Epithelial cell of esophagus (primary cell): ENCODE measurements at regions not wholly inside any gene's neighbourhood (a gene's known extent, or its start where the extent isn't known, plus 50 kb on each side); places are given as distances from the start of the nearest gene placed in this dataset.

Experiments
- DNase-seq: peaks from one replicate; pipeline ENCODE4 v3.0.0; 2010; ENCODE audit warnings: low read depth
- H3K4me3 ChIP-seq: 2 replicates; pipeline ENCODE4 v1.5.1; 2011; ENCODE audit warnings: mild to moderate bottlenecking, low read length, control low read depth
- CTCF ChIP-seq: IDR thresholded peaks from 2 replicates; pipeline ENCODE4 v1.5.1; 2011; ENCODE audit warnings: low read depth, mild to moderate bottlenecking, low read length, control low read depth, inconsistent platforms; ENCODE audit not compliant: insufficient read depth; ENCODE audit errors: missing control alignments

GRCh38 chr17:73759324-73759723 lies 115.1 kb upstream of the SDK2 start:
- no peak overlapping the region for H3K4me3 ChIP-seq
- TF ChIP-seq CTCF: no peak
- DNase-seq: no peak

- no peak for DNase-seq
- TF ChIP-seq CTCF: no peak
- no peak overlapping the region for H3K4me3 ChIP-seq
Observed at GRCh38 chr17:73759734-73760438, 115.6 kb upstream of the SDK2 start.

- DNase-seq: no peak
- no peak for TF ChIP-seq CTCF
- no peak overlapping the region for H3K4me3 ChIP-seq
Observed at GRCh38 chr17:73760439-73760758, 116.2 kb upstream of the SDK2 start.

GRCh38 chr17:73765824-73766563 lies 121.7 kb upstream of the SDK2 start:
- no peak for TF ChIP-seq CTCF
- no peak overlapping the region for H3K4me3 ChIP-seq

GRCh38 chr17:73767696-73768095 lies 123.5 kb upstream of the SDK2 start:
- no peak overlapping the region for H3K4me3 ChIP-seq
- TF ChIP-seq CTCF: no peak
- DNase-seq: no peak

More at GRCh38 chr17:73765824-73766563, 121.7 kb upstream of the SDK2 start:
- no peak for DNase-seq

- TF ChIP-seq CTCF: no peak
- no peak overlapping the region for H3K4me3 ChIP-seq
- no peak for DNase-seq
Observed at GRCh38 chr17:73768691-73769090, 124.4 kb upstream of the SDK2 start.
